AG09319 (cell line): ENCODE measurements at regions not wholly inside any gene's neighbourhood (a gene's known extent, or its start where the extent isn't known, plus 50 kb on each side); places are given as distances from the start of the nearest gene placed in this dataset.
"Not testable (repeated sequence)": the region's sequence is repeated elsewhere in the genome, so short reads cannot be mapped to it uniquely, and the experiment has no call there.

ENCODE experiments used
- DNase-seq: peaks from one replicate; pipeline ENCODE4 v3.0.0-alpha.2; 2010; ENCODE audit warnings: low read depth; ENCODE audit errors: extremely low read depth
- TF ChIP-seq, protein P1 (sequence below): IDR thresholded peaks from 2 replicates; pipeline ENCODE4 v1.5.1; 2011; ENCODE audit warnings: low read depth, mild to moderate bottlenecking, inconsistent platforms, low read length, moderate library complexity

DNA sequence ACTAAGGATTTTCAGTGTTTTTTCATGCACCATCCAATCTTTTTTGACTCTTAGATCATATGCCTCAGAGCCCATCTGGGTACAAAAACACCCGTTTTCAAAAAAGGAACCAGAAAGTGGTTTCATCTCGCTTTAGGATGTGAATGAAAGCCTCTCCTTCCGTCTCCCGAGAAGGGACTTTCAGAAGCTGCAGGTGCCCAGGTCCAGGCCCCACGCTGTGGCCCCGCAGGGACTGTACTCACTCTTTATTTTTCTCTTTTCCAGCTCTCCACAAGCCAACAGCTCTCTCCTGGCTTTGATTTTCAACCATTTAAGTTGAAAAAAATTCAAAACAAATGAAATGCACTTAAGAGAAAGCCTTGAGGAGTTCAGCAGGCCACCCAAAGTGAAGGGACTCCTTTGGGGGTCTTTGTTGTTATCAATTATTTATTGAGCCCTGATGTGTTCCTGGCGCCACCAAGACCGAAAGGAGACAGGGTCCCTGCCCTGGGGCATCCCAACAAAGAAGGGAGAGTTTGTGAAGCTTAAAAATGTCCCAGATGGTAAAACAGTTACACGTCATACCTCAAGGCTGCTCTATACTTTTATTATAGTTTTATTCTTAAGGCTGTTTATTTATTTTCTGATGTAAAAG lies 467.3 kb downstream of the PREX1 start:
- DNase-seq, result no peak
- TF ChIP-seq, protein P1, sequence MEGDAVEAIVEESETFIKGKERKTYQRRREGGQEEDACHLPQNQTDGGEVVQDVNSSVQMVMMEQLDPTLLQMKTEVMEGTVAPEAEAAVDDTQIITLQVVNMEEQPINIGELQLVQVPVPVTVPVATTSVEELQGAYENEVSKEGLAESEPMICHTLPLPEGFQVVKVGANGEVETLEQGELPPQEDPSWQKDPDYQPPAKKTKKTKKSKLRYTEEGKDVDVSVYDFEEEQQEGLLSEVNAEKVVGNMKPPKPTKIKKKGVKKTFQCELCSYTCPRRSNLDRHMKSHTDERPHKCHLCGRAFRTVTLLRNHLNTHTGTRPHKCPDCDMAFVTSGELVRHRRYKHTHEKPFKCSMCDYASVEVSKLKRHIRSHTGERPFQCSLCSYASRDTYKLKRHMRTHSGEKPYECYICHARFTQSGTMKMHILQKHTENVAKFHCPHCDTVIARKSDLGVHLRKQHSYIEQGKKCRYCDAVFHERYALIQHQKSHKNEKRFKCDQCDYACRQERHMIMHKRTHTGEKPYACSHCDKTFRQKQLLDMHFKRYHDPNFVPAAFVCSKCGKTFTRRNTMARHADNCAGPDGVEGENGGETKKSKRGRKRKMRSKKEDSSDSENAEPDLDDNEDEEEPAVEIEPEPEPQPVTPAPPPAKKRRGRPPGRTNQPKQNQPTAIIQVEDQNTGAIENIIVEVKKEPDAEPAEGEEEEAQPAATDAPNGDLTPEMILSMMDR, result no peak

DNA sequence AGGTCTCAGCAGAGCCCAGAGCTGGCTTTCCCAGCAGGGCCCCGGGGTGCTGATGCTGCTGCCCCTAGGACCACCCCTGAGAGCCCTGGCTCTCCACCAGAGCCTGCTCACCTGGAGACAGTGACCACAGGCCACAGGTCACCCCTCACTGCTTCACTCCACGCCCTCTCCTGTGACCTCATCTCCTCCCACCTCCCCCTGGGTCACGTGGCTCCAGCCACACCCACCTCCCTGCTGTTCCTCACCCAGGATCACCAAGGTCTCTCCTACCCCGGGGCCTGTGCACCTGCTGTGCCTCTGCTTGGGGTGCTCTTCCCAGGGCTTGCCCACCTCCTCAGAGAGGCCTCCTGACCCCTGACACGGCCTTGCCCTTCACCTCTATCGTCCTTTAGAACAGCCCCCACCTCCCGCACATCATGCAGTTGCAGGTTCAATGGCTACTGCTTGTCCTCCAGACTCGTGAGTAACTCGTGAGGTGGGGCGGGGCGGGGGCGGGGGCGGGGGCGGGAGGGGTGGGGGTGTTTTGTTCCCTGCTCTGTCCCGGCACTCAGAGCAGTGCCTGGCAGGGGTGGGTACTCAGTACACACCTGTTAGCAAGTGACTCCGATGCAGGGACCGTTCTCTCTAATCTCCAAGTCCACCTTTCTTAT lies 468.0 kb downstream of the PREX1 start:
- TF ChIP-seq, protein P1, result no peak
- DNase-seq, result no peak

DNA sequence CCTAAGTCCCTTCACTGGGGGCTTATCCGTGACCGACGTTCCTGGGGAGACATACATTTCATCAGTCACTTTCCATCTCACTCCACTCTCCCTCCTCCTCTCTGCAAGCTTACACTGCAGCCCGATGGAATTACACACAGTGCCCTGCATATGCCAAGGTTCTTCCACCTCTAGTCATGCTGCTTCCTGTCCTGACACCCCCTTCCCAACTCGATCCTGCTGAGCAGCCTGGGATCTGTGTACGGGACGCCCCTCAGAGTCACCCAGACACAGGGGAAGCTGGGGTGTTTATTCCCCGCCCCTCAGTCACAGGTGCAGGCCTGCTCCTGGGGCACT lies 468.8 kb downstream of the PREX1 start:
- not testable (repeated sequence) for DNase-seq

DNA sequence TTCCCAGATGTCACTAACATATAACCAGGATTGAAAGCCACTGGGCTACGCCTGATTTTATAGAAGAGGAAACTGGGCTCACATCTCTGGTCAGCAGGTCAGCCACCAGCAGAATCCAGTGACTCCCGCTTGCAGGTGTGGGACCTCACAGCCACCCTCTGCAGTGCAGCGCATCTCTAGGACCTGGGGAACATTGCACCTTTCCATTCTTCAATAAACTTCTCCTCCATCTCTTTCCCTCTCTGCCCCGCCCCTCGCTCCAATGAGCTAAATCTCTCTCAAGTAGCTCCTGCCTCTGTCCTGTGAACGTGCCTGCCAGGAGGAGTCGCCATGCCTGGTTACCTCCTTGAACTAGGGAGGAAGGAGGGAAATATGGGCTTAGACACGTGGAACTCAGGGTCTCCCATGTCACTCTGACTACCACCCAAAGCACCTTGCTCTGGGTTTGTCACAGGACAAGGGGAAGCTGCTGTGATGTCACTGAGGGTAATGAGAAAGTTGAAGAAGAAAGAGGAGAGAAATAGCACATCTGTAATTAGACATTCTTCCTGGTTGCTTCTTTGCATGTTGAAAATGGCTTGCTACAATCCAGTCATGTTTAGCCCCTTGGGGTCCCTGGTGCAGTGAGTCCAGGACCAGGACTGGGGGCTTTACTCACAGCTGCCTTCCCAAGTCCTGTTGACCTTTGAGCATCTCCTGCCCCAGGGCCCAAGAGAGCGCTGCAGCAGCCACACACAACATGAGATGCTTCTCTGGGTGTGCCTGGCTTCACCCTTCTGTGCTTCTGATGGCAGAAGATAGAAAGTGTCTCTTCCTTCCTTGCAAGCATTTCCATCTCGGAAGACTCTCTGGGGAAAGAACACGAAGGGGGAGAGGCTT lies 469.4 kb downstream of the PREX1 start:
- TF ChIP-seq, protein P1, result no peak

DNA sequence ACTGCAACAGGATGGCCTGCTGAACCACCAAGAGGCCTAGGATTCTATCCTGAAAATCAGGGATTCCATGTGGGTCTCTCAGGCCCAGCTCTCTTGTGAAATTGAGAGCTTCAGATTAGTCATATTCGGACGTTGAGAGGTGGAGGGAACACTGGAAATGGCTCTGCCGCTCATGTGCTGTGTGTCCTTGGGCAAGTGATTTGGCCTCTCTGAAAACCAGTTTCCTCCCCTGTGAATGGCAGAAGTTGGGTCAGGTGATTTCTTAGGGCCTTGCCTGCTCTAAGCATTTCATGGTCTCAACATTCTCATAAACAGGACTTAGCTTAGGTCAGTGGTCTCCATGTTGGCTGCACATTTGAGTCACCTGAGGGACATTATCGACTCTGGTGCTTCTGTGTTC lies 470.1 kb downstream of the PREX1 start:
- no peak for DNase-seq
- TF ChIP-seq, protein P1, result no peak

More for the DNA sequence above, 469.4 kb downstream of the PREX1 start:
- DNase-seq, result no peak

DNA sequence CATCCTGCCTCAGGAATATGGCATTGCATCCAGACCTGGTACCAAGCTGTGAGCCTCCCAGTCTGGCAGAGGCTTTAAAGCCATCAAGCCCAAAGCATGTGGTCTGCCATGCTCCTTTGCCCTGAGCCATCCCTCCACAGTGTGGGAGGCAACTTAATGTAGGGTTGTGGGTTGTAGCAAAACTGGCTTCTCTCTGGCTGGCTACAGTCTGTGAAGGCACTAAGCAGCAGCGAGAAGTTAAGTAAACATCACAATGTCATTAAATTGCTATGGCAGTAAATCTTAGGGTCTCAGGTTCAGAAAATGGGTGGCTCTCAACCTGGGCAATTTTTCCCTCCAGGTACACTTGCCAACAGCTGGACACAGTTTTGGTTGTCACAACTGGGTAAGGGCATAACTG lies 472.9 kb downstream of the PREX1 start:
- TF ChIP-seq, protein P1, result no peak
- no peak for DNase-seq

DNA sequence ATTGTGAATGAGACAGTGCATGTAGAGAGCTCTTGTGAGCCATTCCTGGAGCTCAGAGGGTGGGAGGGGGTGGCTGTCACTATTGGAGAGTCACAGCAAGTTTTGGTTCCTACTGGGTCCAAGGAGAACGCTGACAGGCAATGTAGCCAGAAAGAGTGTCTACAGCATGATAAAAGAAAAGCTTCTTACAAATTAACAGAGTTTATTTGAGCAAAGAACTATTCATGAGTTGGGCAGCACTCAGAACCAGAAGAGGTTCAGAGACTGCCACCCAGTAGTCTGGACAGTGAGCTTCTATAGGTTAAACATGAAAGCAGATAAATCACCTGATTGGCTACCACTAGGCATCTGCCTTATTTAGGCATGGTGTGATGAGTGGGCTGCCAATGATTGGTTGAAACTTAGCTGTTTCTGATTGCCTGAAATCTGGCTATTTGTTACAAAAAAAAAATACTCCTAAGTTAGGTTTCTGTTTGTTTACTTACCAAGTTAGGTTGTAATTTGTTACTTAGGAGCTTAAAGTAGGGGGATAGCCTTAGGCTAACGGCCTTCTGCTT lies 473.4 kb downstream of the PREX1 start:
- DNase-seq, result no peak
- TF ChIP-seq, protein P1, result no peak
